UCSD-AML1 (cell line): ENCODE measurements at regions not wholly inside any gene's neighbourhood (a gene's known extent, or its start where the extent isn't known, plus 50 kb on each side); places are given as distances from the start of the nearest gene placed in this dataset.
A peak's percentile ranks its signal among the peaks of the same experiment; 100 is the strongest.

Source experiments
- DNase-seq: peaks from one replicate; lab custom pipeline; 2025; ENCODE audit not compliant: unreplicated experiment; lab: John Stamatoyannopoulos, UW

- DNase-seq = no peak
Observed at GRCh38 chr14:94717808-94718207, 52.1 kb downstream of the GSC start.

- no peak for DNase-seq
Observed at GRCh38 chr14:94716976-94717375, 52.9 kb downstream of the GSC start.

GRCh38 chr14:94713115-94713514, 56.8 kb downstream of the GSC start:
- DNase-seq = no peak

- no peak for DNase-seq
Observed at GRCh38 chr14:94710731-94711130, 59.2 kb downstream of the GSC start.

- DNase-seq = no peak
Observed at GRCh38 chr14:94707494-94707893, 62.4 kb downstream of the GSC start.

- no peak for DNase-seq
Observed at GRCh38 chr14:94706133-94706532, 63.8 kb downstream of the GSC start.

- DNase-seq = no peak
Observed at GRCh38 chr14:94702629-94703028, 67.3 kb downstream of the GSC start.

GRCh38 chr14:94701861-94702370, 68.0 kb downstream of the GSC start:
- no peak for DNase-seq

- no peak for DNase-seq
Observed at GRCh38 chr14:94700336-94700735, 69.6 kb downstream of the GSC start.

GRCh38 chr14:94699831-94700230, 70.1 kb downstream of the GSC start:
- no peak for DNase-seq

GRCh38 chr14:94697773-94698556, 71.9 kb downstream of the GSC start:
- DNase-seq = no peak

GRCh38 chr14:94696518-94696917, 73.4 kb downstream of the GSC start:
- DNase-seq = no peak

GRCh38 chr14:94695231-94695630, 74.7 kb downstream of the GSC start:
- no peak for DNase-seq

GRCh38 chr14:94691660-94692034, 78.3 kb downstream of the GSC start:
- DNase-seq = no peak

GRCh38 chr14:94690896-94691659, 78.8 kb downstream of the GSC start:
- DNase-seq = no peak

- DNase-seq = no peak
Observed at GRCh38 chr14:94690486-94690885, 78.3 kb downstream of the SERPINA3 start.

- no peak for DNase-seq
Observed at GRCh38 chr14:94689985-94690400, 77.8 kb downstream of the SERPINA3 start.

GRCh38 chr14:94689218-94689984, 77.2 kb downstream of the SERPINA3 start:
- DNase-seq = peak; percentile 59

- DNase-seq = no peak
Observed at GRCh38 chr14:94686511-94687160, 74.4 kb downstream of the SERPINA3 start.

- DNase-seq = no peak
Observed at GRCh38 chr14:94685681-94686485, 73.7 kb downstream of the SERPINA3 start.
